Progenitor cell of endocrine pancreas (in vitro differentiated cells): ENCODE measurements at regions not wholly inside any gene's neighbourhood (a gene's known extent, or its start where the extent isn't known, plus 50 kb on each side); places are given as distances from the start of the nearest gene placed in this dataset.

Source experiments
- DNase-seq: peaks from one replicate; pipeline ENCODE4 v3.0.0; 2021; ENCODE audit warnings: low spot score; ENCODE audit not compliant: unreplicated experiment
- H3K27ac Mint-ChIP-seq: 2 replicates; pipeline ENCODE4 v1.8.0; 2021; ENCODE audit warnings: mild to moderate bottlenecking, moderate library complexity, mixed read lengths
- H3K27me3 Mint-ChIP-seq: 2 replicates; pipeline ENCODE4 v1.8.0; 2021; ENCODE audit warnings: mixed read lengths
- H3K36me3 Mint-ChIP-seq: 2 replicates; pipeline ENCODE4 v1.8.0; 2022; ENCODE audit warnings: mixed read lengths; ENCODE audit not compliant: insufficient read depth
- H3K4me1 Mint-ChIP-seq: 2 replicates; pipeline ENCODE4 v1.8.0; 2021; ENCODE audit warnings: low read depth, mixed read lengths
- H3K4me3 Mint-ChIP-seq: 2 replicates; pipeline ENCODE4 v1.8.0; 2021; ENCODE audit warnings: low read depth, mild to moderate bottlenecking, moderate library complexity, mixed read lengths
- H3K9me3 Mint-ChIP-seq: 2 replicates; pipeline ENCODE4 v1.8.0; 2021; ENCODE audit warnings: low read depth, mixed read lengths
- CTCF ChIP-seq: fragments of 200-600 bp; sonication (generic); IDR thresholded peaks from one replicate; pipeline ENCODE4 v1.5.0; 2021; ENCODE audit warnings: antibody characterized with exemption, mild to moderate bottlenecking; ENCODE audit not compliant: unreplicated experiment

GRCh38 chrX:45591650-45592049 lies 391.0 kb upstream of the DIPK2B start:
- Mint-ChIP-seq H3K36me3 (no peaks in the 10 kb centered on the region), H3K9me3 (peaks cover 32% of the 10 kb centered on the region), H3K4me3 (no peak overlapping the region), H3K27me3 (no peaks in the 10 kb centered on the region), H3K27ac (no peak overlapping the region), H3K4me1 (no peaks in the 10 kb centered on the region)
- TF ChIP-seq CTCF, result no peak
- DNase-seq, result no peak

- TF ChIP-seq CTCF, result no peak
- no peaks in the 10 kb centered on the region for H3K4me1 Mint-ChIP-seq
- H3K36me3 Mint-ChIP-seq, result no peaks in the 10 kb centered on the region
- no peaks in the 10 kb centered on the region for H3K27me3 Mint-ChIP-seq
- H3K27ac Mint-ChIP-seq, result no peak overlapping the region
- H3K4me3 Mint-ChIP-seq, result no peak overlapping the region
- H3K9me3 Mint-ChIP-seq, result peaks cover 28% of the 10 kb centered on the region
- DNase-seq, result no peak
Observed at GRCh38 chrX:45584717-45585116, 384.0 kb upstream of the DIPK2B start.

- no peak for TF ChIP-seq CTCF
- Mint-ChIP-seq H3K9me3 (peaks cover 34% of the 10 kb centered on the region), H3K27ac (no peak overlapping the region), H3K4me3 (no peak overlapping the region), H3K4me1 (no peaks in the 10 kb centered on the region), H3K36me3 (peaks cover 2% of the 10 kb centered on the region), H3K27me3 (no peaks in the 10 kb centered on the region)
- DNase-seq, result no peak
Observed at GRCh38 chrX:45577361-45577760, 376.7 kb upstream of the DIPK2B start.

- no peaks in the 10 kb centered on the region for H3K4me1 Mint-ChIP-seq
- no peak overlapping the region for H3K27ac Mint-ChIP-seq
- H3K36me3 Mint-ChIP-seq, result no peaks in the 10 kb centered on the region
- H3K9me3 Mint-ChIP-seq, result peaks cover 25% of the 10 kb centered on the region
- H3K27me3 Mint-ChIP-seq, result no peaks in the 10 kb centered on the region
- DNase-seq, result no peak
- H3K4me3 Mint-ChIP-seq, result no peak overlapping the region
- no peak for TF ChIP-seq CTCF
Observed at GRCh38 chrX:45571453-45571852, 370.8 kb upstream of the DIPK2B start.

- no peak overlapping the region for H3K27ac Mint-ChIP-seq
- H3K4me3 Mint-ChIP-seq, result no peak overlapping the region
- TF ChIP-seq CTCF, result no peak
- no peak for DNase-seq
- H3K4me1 Mint-ChIP-seq, result no peaks in the 10 kb centered on the region
- no peaks in the 10 kb centered on the region for H3K27me3 Mint-ChIP-seq
- no peaks in the 10 kb centered on the region for H3K36me3 Mint-ChIP-seq
- peaks cover 35% of the 10 kb centered on the region for H3K9me3 Mint-ChIP-seq
Observed at GRCh38 chrX:45566456-45566855, 365.8 kb upstream of the DIPK2B start.
